Endothelial cell of umbilical vein (primary cell): ENCODE measurements at regions not wholly inside any gene's neighbourhood (a gene's known extent, or its start where the extent isn't known, plus 50 kb on each side); places are given as distances from the start of the nearest gene placed in this dataset.
"Not testable (repeated sequence)": the region's sequence is repeated elsewhere in the genome, so short reads cannot be mapped to it uniquely, and the experiment has no call there.

Experiments used
- BruUV-seq: library from RNA; stranded (reverse); fragments of 400-500 nt; replicated peaks from 2 replicates; lab custom pipeline; 2021; lab: Mats Ljungman, UMichigan
- CTCF ChIA-PET: fragments of 300-600, 350-600 bp; sonication (Branson Sonifier 250); formaldehyde crosslinking; loops from one replicate; lab custom pipeline; 2021; ENCODE audit warnings: antibody characterized with exemption, inconsistent platforms; lab: Charles Lee
- POLR2A ChIA-PET: fragments of 300-600, 350-600 bp; sonication (Branson Sonifier 250); formaldehyde crosslinking; loops from one replicate; lab custom pipeline; 2021; ENCODE audit warnings: antibody characterized with exemption, inconsistent platforms; lab: Charles Lee
- DNase-seq: peaks from one replicate; pipeline ENCODE4 v3.0.0-alpha.2; 2011; ENCODE audit warnings: low read depth, low spot score
- FAIRE-seq: peaks from 2 replicates; lab custom pipeline; 2011; peaks lifted over from hg19 to GRCh38; lab: Jason Lieb, UNC
- H2AFZ ChIP-seq: 2 replicates; pipeline ENCODE4 v1.6.0; 2012; ENCODE audit warnings: low read depth, low read length, control low read depth, inconsistent platforms
- H3K27ac ChIP-seq: 2 replicates; pipeline ENCODE4 v1.5.1; 2011; ENCODE audit warnings: low read depth, mild to moderate bottlenecking, control low read depth, low read length, moderate library complexity; ENCODE audit not compliant: insufficient read depth
- H3K27me3 ChIP-seq, 2 experiments: 2 replicates each; pipeline versions ENCODE4 v1.6.0 to v1.6.1; 2011; ENCODE audit warnings: low read length in 2 of 2, mixed read lengths in 1 of 2; ENCODE audit not compliant: control insufficient read depth in 2 of 2, insufficient read depth in 2 of 2
- H3K36me3 ChIP-seq, 2 experiments: 2 replicates in 1 of 2; 3 replicates in 1 of 2; pipeline ENCODE4 v1.5.1; 2011; ENCODE audit warnings: low read length in 2 of 2, mild to moderate bottlenecking in 1 of 2, moderate library complexity in 1 of 2; ENCODE audit not compliant: control insufficient read depth in 2 of 2, insufficient read depth in 2 of 2; ENCODE audit errors: extremely low read depth in 1 of 2
- H3K4me1 ChIP-seq: 3 replicates; pipeline ENCODE4 v1.5.1; 2011; ENCODE audit warnings: mild to moderate bottlenecking, low read length; ENCODE audit not compliant: control insufficient read depth, insufficient read depth; ENCODE audit errors: extremely low read depth
- H3K4me2 ChIP-seq: 2 replicates; pipeline ENCODE4 v1.6.1; 2011; ENCODE audit warnings: low read length, control low read depth, mixed read lengths; ENCODE audit not compliant: insufficient read depth
- H3K4me3 ChIP-seq, 3 experiments: fragments of 200-600 bp in 1 of 3; sonication (generic), shearing (Covaris generic) in 1 of 3; replicated peaks in 1 of 3; 2 replicates each; pipeline ENCODE4 v1.5.1; 2011 to 2016; ENCODE audit warnings: control low read depth in 3 of 3, low read length in 3 of 3, mild to moderate bottlenecking in 2 of 3, inconsistent platforms in 1 of 3, low read depth in 1 of 3, moderate library complexity in 1 of 3; ENCODE audit not compliant: insufficient read depth in 1 of 3
- H3K79me2 ChIP-seq: 2 replicates; pipeline ENCODE4 v1.6.0; 2012; ENCODE audit warnings: low read length, inconsistent platforms; ENCODE audit not compliant: control insufficient read depth, insufficient read depth
- H3K9ac ChIP-seq: replicated peaks from 2 replicates; pipeline ENCODE3; 2011; ENCODE audit warnings: low read length, control low read depth; ENCODE audit not compliant: insufficient read depth; ENCODE audit errors: extremely low read depth
- H3K9me1 ChIP-seq: replicated peaks from 3 replicates; pipeline ENCODE4 v1.6.0; 2011; ENCODE audit warnings: mild to moderate bottlenecking, low read length; ENCODE audit not compliant: control insufficient read depth, insufficient read depth; ENCODE audit errors: extremely low read depth
- H3K9me3 ChIP-seq: replicated peaks from 2 replicates; pipeline ENCODE4 v1.5.1; 2012; ENCODE audit warnings: low read length, inconsistent platforms; ENCODE audit not compliant: control insufficient read depth, insufficient read depth
- H4K20me1 ChIP-seq: replicated peaks from 2 replicates; pipeline ENCODE3; 2011; ENCODE audit warnings: mild to moderate bottlenecking, low read length; ENCODE audit not compliant: control insufficient read depth, insufficient read depth; ENCODE audit errors: extremely low read depth
- EZH2 ChIP-seq: IDR thresholded peaks from 2 replicates; pipeline ENCODE4 v1.6.1; 2012; ENCODE audit warnings: borderline replicate concordance, low read depth, mild to moderate bottlenecking, moderate library complexity, low read length, inconsistent platforms; ENCODE audit not compliant: severe bottlenecking
- JUN ChIP-seq: IDR thresholded peaks from 2 replicates; pipeline ENCODE4 v1.6.1; 2011; ENCODE audit warnings: borderline replicate concordance, low read depth; ENCODE audit not compliant: insufficient read length, insufficient read depth
- POLR2A ChIP-seq: IDR thresholded peaks from 2 replicates; pipeline ENCODE4 v1.6.1; 2012; ENCODE audit warnings: low read depth, mild to moderate bottlenecking, control low read depth, low read length
- POLR2AphosphoS5 ChIP-seq: IDR thresholded peaks from 2 replicates; pipeline ENCODE4 v1.6.1; 2012; ENCODE audit warnings: low read depth, mild to moderate bottlenecking, control low read depth, low read length, moderate library complexity; ENCODE audit not compliant: insufficient read depth
- dilution Hi-C: fragments of 300-500 bp; cut with MboI; formaldehyde crosslinking; loops from one replicate; pipeline ENCODE4 v1.15.0; 2019; ENCODE audit warnings: low sequenced_read_pairs; ENCODE audit not compliant: extremely low pct_ligation_motif_present
- intact Hi-C: fragments of 100-400 bp; cut with micrococcal nuclease; formaldehyde crosslinking; loops from one replicate; pipeline ENCODE4 v1.10.0; 2022
- TF ChIP-seq, protein P1 (sequence below), 2 donors: IDR thresholded peaks; 1 replicate in 1 of 2; 2 replicates in 1 of 2; pipeline ENCODE4 v1.5.1; 2011; ENCODE audit warnings: low read length in 2 of 2, mild to moderate bottlenecking in 2 of 2, moderate library complexity in 2 of 2, control low read depth in 1 of 2, inconsistent platforms in 1 of 2, low read depth in 1 of 2; ENCODE audit not compliant: insufficient read depth in 1 of 2; ENCODE audit errors: extremely low read depth in 1 of 2

DNA sequence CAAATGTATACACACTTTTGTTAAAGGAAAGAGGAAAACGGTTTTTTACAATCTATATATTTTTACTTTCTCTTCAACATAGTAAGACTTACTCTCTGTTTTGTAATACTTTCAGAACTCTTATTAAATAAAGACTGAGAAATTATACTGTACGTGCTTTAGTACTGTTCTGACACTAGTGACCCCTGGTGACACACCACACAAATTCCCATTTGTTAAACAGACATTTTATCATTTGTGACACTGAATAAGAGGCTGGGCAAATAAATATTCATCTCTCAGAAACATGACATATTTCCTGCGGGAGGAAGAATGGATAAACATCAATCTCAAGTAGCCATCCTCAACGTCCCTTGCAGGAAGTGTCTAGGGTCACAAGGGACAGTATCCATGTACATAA, 68.9 kb upstream of the ZNF33B start:
- no peaks in the 10 kb centered on the region for H3K4me1 ChIP-seq
- H3K36me3 ChIP-seq: no peaks in the 10 kb centered on the region
- FAIRE-seq (no peak), DNase-seq (no peak)
- H3K9ac ChIP-seq: no peak overlapping the region
- CTCF ChIA-PET: no interaction called here
- H4K20me1 ChIP-seq: no peaks in the 10 kb centered on the region
- H3K9me3 ChIP-seq: no peaks in the 10 kb centered on the region
- no peaks in the 10 kb centered on the region for H3K79me2 ChIP-seq
- POLR2A ChIA-PET: no interaction called here
- no peak overlapping the region for H3K4me3 ChIP-seq
- no peaks in the 10 kb centered on the region for H3K9me1 ChIP-seq
- dilution Hi-C loops (no loop called here), intact Hi-C loops (no loop called here)
- H3K4me2 ChIP-seq: no peak overlapping the region
- no peaks in the 10 kb centered on the region for H3K27me3 ChIP-seq
- H2AFZ ChIP-seq: no peak overlapping the region
- BruUV-seq: no TSS peak
- TF ChIP-seq POLR2A: no peak
- no peak overlapping the region for H3K27ac ChIP-seq

DNA sequence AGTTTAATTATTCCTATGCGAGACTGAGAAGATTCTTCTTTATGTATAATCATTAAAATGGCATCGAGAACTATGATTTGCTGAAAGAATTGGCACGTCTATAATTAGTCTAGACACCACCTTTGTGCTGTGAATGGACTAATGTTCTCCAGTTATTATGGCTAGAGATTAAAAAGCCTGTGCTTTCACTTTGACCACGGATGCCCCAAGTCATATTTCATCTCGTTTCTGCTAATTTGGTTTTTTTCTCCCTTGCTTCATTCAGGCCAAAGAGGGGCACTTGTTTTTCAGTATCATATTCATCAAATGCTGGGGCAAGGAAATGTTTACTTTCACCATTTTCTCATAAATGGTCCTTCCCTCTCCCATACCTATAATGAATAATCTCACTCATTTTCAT, 63.3 kb upstream of the BMS1 start:
- POLR2A ChIA-PET, H4K20me1 ChIP-seq, H3K27me3 ChIP-seq, H3K79me2 ChIP-seq, H3K4me3 ChIP-seq, H3K27ac ChIP-seq, FAIRE-seq, CTCF ChIA-PET, H3K9me1 ChIP-seq, intact Hi-C loops, H3K4me2 ChIP-seq, DNase-seq, H3K36me3 ChIP-seq, BruUV-seq, H3K9me3 ChIP-seq, H3K4me1 ChIP-seq, H2AFZ ChIP-seq, dilution Hi-C loops, H3K9ac ChIP-seq: not testable (repeated sequence)

DNA sequence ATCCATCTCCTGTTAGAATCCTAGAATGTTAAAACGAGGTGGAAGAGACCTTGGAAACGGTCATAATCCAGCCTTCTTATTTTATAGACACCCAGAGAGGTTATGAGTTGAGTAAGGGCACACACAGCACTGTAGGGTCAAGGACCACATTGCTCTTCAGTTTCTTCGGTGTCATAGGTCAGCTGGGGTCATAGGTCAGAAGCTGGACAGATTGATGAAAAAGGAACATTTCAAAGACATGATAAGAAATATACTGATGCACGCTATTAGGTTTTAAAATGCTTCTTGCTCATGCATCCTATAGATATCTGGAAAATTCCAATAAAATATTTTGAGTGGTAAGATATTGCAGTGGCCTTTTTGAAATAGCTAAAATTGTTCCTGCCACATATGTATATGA, 60.0 kb upstream of the BMS1 start:
- H3K4me2 ChIP-seq: no peak overlapping the region
- H3K9me3 ChIP-seq: no peaks in the 10 kb centered on the region
- POLR2A ChIA-PET: no interaction called here
- CTCF ChIA-PET: no interaction called here
- H3K9me1 ChIP-seq: no peaks in the 10 kb centered on the region
- BruUV-seq: no TSS peak
- H3K79me2 ChIP-seq: no peaks in the 10 kb centered on the region
- no peak for DNase-seq
- no peaks in the 10 kb centered on the region for H4K20me1 ChIP-seq
- no peak overlapping the region for H2AFZ ChIP-seq
- H3K36me3 ChIP-seq: no peaks in the 10 kb centered on the region
- intact Hi-C loops: no loop called here
- no peak overlapping the region for H3K27ac ChIP-seq
- TF ChIP-seq POLR2A: no peak
- no peak for TF ChIP-seq POLR2AphosphoS5
- TF ChIP-seq, protein P1, sequence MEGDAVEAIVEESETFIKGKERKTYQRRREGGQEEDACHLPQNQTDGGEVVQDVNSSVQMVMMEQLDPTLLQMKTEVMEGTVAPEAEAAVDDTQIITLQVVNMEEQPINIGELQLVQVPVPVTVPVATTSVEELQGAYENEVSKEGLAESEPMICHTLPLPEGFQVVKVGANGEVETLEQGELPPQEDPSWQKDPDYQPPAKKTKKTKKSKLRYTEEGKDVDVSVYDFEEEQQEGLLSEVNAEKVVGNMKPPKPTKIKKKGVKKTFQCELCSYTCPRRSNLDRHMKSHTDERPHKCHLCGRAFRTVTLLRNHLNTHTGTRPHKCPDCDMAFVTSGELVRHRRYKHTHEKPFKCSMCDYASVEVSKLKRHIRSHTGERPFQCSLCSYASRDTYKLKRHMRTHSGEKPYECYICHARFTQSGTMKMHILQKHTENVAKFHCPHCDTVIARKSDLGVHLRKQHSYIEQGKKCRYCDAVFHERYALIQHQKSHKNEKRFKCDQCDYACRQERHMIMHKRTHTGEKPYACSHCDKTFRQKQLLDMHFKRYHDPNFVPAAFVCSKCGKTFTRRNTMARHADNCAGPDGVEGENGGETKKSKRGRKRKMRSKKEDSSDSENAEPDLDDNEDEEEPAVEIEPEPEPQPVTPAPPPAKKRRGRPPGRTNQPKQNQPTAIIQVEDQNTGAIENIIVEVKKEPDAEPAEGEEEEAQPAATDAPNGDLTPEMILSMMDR (IDR thresholded peaks at IDR 0.05; ENCODE audit: extremely low read depth in 1 of 2, insufficient read depth in 1 of 2, low read depth in 1 of 2, low read length in 2 of 2): no peak
- TF ChIP-seq EZH2: no peak
- no peak for TF ChIP-seq JUN
- no peaks in the 10 kb centered on the region for H3K27me3 ChIP-seq
- H3K9ac ChIP-seq: no peak overlapping the region
- H3K4me3 ChIP-seq: no peak overlapping the region
- no peak for FAIRE-seq
- no peaks in the 10 kb centered on the region for H3K4me1 ChIP-seq
- dilution Hi-C loops: no loop called here
